ENCODE measurements at regions not wholly inside any gene's neighbourhood (a gene's known extent, or its start where the extent isn't known, plus 50 kb on each side); places are given as distances from the start of the nearest gene placed in this dataset.

- no peak for TF ChIP-seq EZH2 (IDR thresholded peaks at IDR 0.05; ENCODE audit: insufficient read depth, poor library complexity, severe bottlenecking)
- TF ChIP-seq EZH2phosphoT487 (IDR thresholded peaks at IDR 0.05; ENCODE audit: insufficient read depth, low read depth): no peak
Observed at GRCh38 chr21:16388911-16389560, 659.3 kb downstream of the USP25 start.

Measured in GM23248 (cell line).